Caco-2 (cell line): ENCODE measurements at regions not wholly inside any gene's neighbourhood (a gene's known extent, or its start where the extent isn't known, plus 50 kb on each side); places are given as distances from the start of the nearest gene placed in this dataset.

ENCODE experiments used
- BruUV-seq: library from RNA; stranded (reverse); fragments of 400-500 nt; replicated peaks from 2 replicates; lab custom pipeline; 2021; lab: Mats Ljungman, UMichigan
- CTCF ChIA-PET: fragments of 300-600 bp; sonication (Branson Sonifier 250); formaldehyde crosslinking; loops from one replicate; lab custom pipeline; 2022; ENCODE audit warnings: antibody characterized with exemption; lab: Charles Lee
- POLR2A ChIA-PET: fragments of 300-600 bp; sonication (Branson Sonifier 250); formaldehyde crosslinking; loops from one replicate; lab custom pipeline; 2022; ENCODE audit warnings: antibody characterized with exemption; lab: Charles Lee
- DNase-seq, 2 experiments: peaks; one replicate each; pipeline versions ENCODE4 v3.0.0 to v3.0.0-alpha.2; 2020 to 2022
- H3K27me3 ChIP-seq: replicated peaks from 2 replicates; pipeline ENCODE4 v1.6.0; 2011; ENCODE audit warnings: low read length; ENCODE audit not compliant: control insufficient read depth, insufficient read depth
- H3K36me3 ChIP-seq: 2 replicates; pipeline ENCODE4 v1.5.1; 2011; ENCODE audit warnings: low read length; ENCODE audit not compliant: control insufficient read depth, insufficient read depth
- H3K4me1 ChIP-seq: fragments of 250-450 bp; sonication (Bioruptor Pico); 2 replicates; pipeline ENCODE4 v1.5.1; 2020; ENCODE audit warnings: mild to moderate bottlenecking
- H3K4me3 ChIP-seq: 2 replicates; pipeline ENCODE4 v1.5.1; 2011; ENCODE audit warnings: low read depth, mild to moderate bottlenecking, control low read depth, low read length
- H3K9me3 ChIP-seq: fragments of 250-450 bp; sonication (Bioruptor Pico); 2 replicates; pipeline ENCODE4 v1.5.1; 2020; ENCODE audit warnings: mild to moderate bottlenecking, moderate library complexity
- H3K27ac Mint-ChIP-seq: one replicate; pipeline ENCODE4 v1.8.0; 2022; ENCODE audit warnings: mixed read lengths; ENCODE audit not compliant: unreplicated experiment
- H3K27me3 Mint-ChIP-seq: one replicate; pipeline ENCODE4 v1.8.0; 2022; ENCODE audit warnings: mixed read lengths; ENCODE audit not compliant: insufficient read depth, unreplicated experiment
- H3K36me3 Mint-ChIP-seq: one replicate; pipeline ENCODE4 v1.8.0; 2022; ENCODE audit warnings: mild to moderate bottlenecking, mixed read lengths; ENCODE audit not compliant: insufficient read depth, unreplicated experiment
- H3K4me1 Mint-ChIP-seq: one replicate; pipeline ENCODE4 v1.8.0; 2022; ENCODE audit warnings: low read depth, mixed read lengths; ENCODE audit not compliant: unreplicated experiment
- H3K4me3 Mint-ChIP-seq: one replicate; pipeline ENCODE4 v1.8.0; 2022; ENCODE audit warnings: mild to moderate bottlenecking, moderate library complexity, mixed read lengths; ENCODE audit not compliant: unreplicated experiment
- H3K9me3 Mint-ChIP-seq: one replicate; pipeline ENCODE4 v1.8.0; 2022; ENCODE audit warnings: mixed read lengths; ENCODE audit not compliant: unreplicated experiment
- intact Hi-C: fragments of 100-400 bp; cut with micrococcal nuclease; formaldehyde crosslinking; loops from one replicate; pipeline ENCODE4 v1.10.0; 2022; ENCODE audit not compliant: unreplicated experiment
- TF ChIP-seq, protein P1 (sequence below), 2 experiments: fragments of 200-600 bp in 1 of 2; IDR thresholded peaks; 1 replicate in 1 of 2; 2 replicates in 1 of 2; pipeline versions ENCODE4 v1.5.1 to v1.8.0; 2011 to 2022; ENCODE audit warnings: antibody characterized with exemption in 1 of 2, control low read depth in 1 of 2, inconsistent platforms in 1 of 2, low read depth in 1 of 2, low read length in 1 of 2, mild to moderate bottlenecking in 1 of 2, moderate library complexity in 1 of 2; ENCODE audit not compliant: insufficient read depth in 1 of 2, severe bottlenecking in 1 of 2, unreplicated experiment in 1 of 2

DNA sequence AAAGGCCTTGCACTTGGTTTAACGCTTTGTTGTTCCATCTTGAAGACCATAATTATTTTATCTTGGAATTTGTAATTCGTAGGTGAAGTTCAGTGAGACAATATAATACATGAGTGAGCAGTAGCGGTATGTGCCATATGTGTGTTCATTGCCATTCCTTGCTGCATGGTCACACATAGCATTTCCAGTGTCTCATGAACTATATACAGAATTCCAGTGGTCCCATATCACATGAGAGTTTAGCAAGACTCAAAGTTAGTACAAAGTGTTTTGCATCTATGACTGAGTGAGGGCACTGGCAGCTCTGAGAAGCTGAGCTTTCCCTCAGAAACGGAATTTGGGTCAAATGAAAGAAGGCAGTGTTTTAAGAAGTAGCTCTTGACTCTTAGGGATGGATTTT, 359.8 kb downstream of the FOXG1 start:
- TF ChIP-seq, protein P1, sequence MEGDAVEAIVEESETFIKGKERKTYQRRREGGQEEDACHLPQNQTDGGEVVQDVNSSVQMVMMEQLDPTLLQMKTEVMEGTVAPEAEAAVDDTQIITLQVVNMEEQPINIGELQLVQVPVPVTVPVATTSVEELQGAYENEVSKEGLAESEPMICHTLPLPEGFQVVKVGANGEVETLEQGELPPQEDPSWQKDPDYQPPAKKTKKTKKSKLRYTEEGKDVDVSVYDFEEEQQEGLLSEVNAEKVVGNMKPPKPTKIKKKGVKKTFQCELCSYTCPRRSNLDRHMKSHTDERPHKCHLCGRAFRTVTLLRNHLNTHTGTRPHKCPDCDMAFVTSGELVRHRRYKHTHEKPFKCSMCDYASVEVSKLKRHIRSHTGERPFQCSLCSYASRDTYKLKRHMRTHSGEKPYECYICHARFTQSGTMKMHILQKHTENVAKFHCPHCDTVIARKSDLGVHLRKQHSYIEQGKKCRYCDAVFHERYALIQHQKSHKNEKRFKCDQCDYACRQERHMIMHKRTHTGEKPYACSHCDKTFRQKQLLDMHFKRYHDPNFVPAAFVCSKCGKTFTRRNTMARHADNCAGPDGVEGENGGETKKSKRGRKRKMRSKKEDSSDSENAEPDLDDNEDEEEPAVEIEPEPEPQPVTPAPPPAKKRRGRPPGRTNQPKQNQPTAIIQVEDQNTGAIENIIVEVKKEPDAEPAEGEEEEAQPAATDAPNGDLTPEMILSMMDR (IDR thresholded peaks at IDR 0.05; ENCODE audit: insufficient read depth in 1 of 2, low read depth in 1 of 2, low read length in 1 of 2, severe bottlenecking in 1 of 2, unreplicated experiment in 1 of 2) = no peak
- POLR2A ChIA-PET = no interaction called here
- CTCF ChIA-PET = no interaction called here
- H3K9me3 ChIP-seq = no peaks in the 10 kb centered on the region
- Mint-ChIP-seq H3K27me3 (no peaks in the 10 kb centered on the region), H3K27ac (no peak overlapping the region), H3K4me1 (no peaks in the 10 kb centered on the region), H3K36me3 (no peaks in the 10 kb centered on the region), H3K9me3 (no peaks in the 10 kb centered on the region), H3K4me3 (no peak overlapping the region)
- H3K4me1 ChIP-seq = no peaks in the 10 kb centered on the region
- H3K27me3 ChIP-seq = no peaks in the 10 kb centered on the region
- intact Hi-C loops = no loop called here
- BruUV-seq = no TSS peak
- H3K4me3 ChIP-seq = no peak overlapping the region
- H3K36me3 ChIP-seq = no peaks in the 10 kb centered on the region
- DNase-seq = no peak

DNA sequence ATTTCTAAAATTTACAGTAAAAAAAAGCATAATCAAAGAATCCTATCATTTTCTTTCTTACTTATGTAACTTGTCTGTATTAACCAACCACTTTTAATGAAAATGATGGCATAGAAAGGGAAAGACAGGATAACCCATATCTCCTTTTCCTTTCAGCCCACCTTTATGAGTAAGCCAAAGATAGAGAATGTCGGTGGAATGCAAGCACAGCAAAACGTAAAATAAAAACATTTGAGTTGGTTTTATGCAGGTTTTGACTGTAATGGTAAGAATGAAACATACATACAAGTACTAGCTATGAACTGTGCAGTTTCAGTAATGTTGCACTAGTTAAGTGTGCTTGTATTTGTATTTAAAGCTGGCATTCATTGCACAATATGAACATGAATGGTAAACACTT, 360.3 kb downstream of the FOXG1 start:
- TF ChIP-seq, protein P1 (IDR thresholded peaks at IDR 0.05; ENCODE audit: insufficient read depth in 1 of 2, low read depth in 1 of 2, low read length in 1 of 2, severe bottlenecking in 1 of 2, unreplicated experiment in 1 of 2) = no peak
- Histone ChIP-seq H3K4me1 (no peaks in the 10 kb centered on the region), H3K27me3 (no peaks in the 10 kb centered on the region), H3K36me3 (no peaks in the 10 kb centered on the region), H3K9me3 (no peaks in the 10 kb centered on the region), H3K4me3 (no peak overlapping the region)
- H3K4me3 Mint-ChIP-seq = no peak overlapping the region
- no peak for DNase-seq
- H3K4me1 Mint-ChIP-seq = no peaks in the 10 kb centered on the region
- H3K27ac Mint-ChIP-seq = no peak overlapping the region
- intact Hi-C loops = no loop called here
- H3K9me3 Mint-ChIP-seq = no peaks in the 10 kb centered on the region
- H3K27me3 Mint-ChIP-seq = no peaks in the 10 kb centered on the region
- POLR2A ChIA-PET = no interaction called here
- CTCF ChIA-PET = no interaction called here
- no TSS peak for BruUV-seq
- no peaks in the 10 kb centered on the region for H3K36me3 Mint-ChIP-seq

DNA sequence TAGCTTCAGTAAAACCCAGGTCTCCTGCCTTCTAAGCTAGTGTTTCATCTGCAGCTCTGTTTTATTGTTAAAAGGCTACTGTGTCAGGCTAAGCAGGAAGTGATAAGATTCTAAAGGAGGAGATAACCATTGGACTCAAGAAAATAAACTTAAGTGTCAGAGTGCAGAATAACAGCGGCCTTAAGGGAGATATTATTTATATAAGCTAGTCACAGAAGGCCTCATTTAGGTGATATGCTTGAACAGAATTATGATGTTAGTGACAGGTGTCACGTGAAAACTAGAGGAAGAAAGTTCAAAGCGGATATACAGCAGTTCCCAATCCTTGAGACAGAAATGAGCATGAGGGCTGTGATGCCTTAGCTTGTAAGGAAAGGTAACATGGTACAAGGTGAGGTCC, 373.4 kb downstream of the FOXG1 start:
- Histone ChIP-seq H3K27me3 (no peaks in the 10 kb centered on the region), H3K36me3 (no peaks in the 10 kb centered on the region), H3K9me3 (no peaks in the 10 kb centered on the region), H3K4me3 (no peak overlapping the region), H3K4me1 (0 out of 2 replicates have a peak, but pooled peaks cover 3% of the 10 kb centered on the region)
- intact Hi-C loops = no loop called here
- DNase-seq = no peak
- TF ChIP-seq, protein P1 (IDR thresholded peaks at IDR 0.05; ENCODE audit: insufficient read depth in 1 of 2, low read depth in 1 of 2, low read length in 1 of 2, severe bottlenecking in 1 of 2, unreplicated experiment in 1 of 2) = no peak
- Mint-ChIP-seq H3K27ac (no peak overlapping the region), H3K4me1 (peaks cover 8% of the 10 kb centered on the region), H3K9me3 (no peaks in the 10 kb centered on the region), H3K4me3 (no peak overlapping the region), H3K27me3 (no peaks in the 10 kb centered on the region), H3K36me3 (no peaks in the 10 kb centered on the region)
- no TSS peak for BruUV-seq
- ChIA-PET CTCF (no interaction called here), POLR2A (no interaction called here)
